K562 (cell line): ENCODE measurements at regions not wholly inside any gene's neighbourhood (a gene's known extent, or its start where the extent isn't known, plus 50 kb on each side); places are given as distances from the start of the nearest gene placed in this dataset.

Source experiments
- ATAC-seq: fragments of 200-7000 bp; cut with Tn5 transposase; 3 replicates; pipeline ENCODE4 v1.9.1; 2020; ENCODE audit warnings: moderate library complexity
- BruUV-seq: library from RNA; stranded (reverse); fragments of 400-500 nt; replicated peaks from 2 replicates; lab custom pipeline; 2021; lab: Mats Ljungman, UMichigan
- CTCF ChIA-PET: fragments of 300-600 bp; formaldehyde crosslinking; extraction: SDS; loops from one replicate; lab custom pipeline; 2021; ENCODE audit warnings: low intra/inter-chr PET ratio; lab: Yijun Ruan, JAX
- POLR2A ChIA-PET: fragments of 300-600, 350-650 bp; sonication (Branson Sonifier 250); formaldehyde crosslinking; extraction: SDS; loops from one replicate; lab custom pipeline; 2021; ENCODE audit warnings: antibody characterized with exemption, inconsistent platforms; lab: Yijun Ruan, JAX
- DNase-seq, 4 experiments: peaks; one replicate each; pipeline versions ENCODE4 v3.0.0 to v3.0.0-alpha.2; 2011 to 2018; ENCODE audit warnings: low spot score in 3 of 4, mixed read lengths in 3 of 4; ENCODE audit errors: extremely low read depth in 1 of 4
- FAIRE-seq: peaks from 2 replicates; lab custom pipeline; 2011; peaks lifted over from hg19 to GRCh38; lab: Jason Lieb, UNC
- H2AFZ ChIP-seq: 2 replicates; pipeline ENCODE4 v1.6.0; 2011; ENCODE audit warnings: low read depth, low read length, control low read depth, inconsistent platforms
- H3K27ac ChIP-seq: fragments of 200-600 bp; 3 replicates; pipeline ENCODE4 v1.8.0; 2011; ENCODE audit warnings: low read depth, mild to moderate bottlenecking, control low read depth, inconsistent platforms, low read length, moderate library complexity, mixed read lengths; ENCODE audit errors: extremely low read depth
- H3K27me3 ChIP-seq, 2 experiments: fragments of 300-600 bp in 1 of 2; 2 replicates in 1 of 2; 3 replicates in 1 of 2; pipeline versions ENCODE4 v1.6.0 to v1.8.0; 2011; ENCODE audit warnings: inconsistent platforms in 2 of 2, low read length in 2 of 2, mild to moderate bottlenecking in 1 of 2, mixed read lengths in 1 of 2, moderate library complexity in 1 of 2; ENCODE audit not compliant: control insufficient read depth in 2 of 2, insufficient read depth in 2 of 2
- H3K36me3 ChIP-seq: fragments of 300-600 bp; 3 replicates; pipeline ENCODE4 v1.8.0; 2011; ENCODE audit warnings: mild to moderate bottlenecking, low read length, inconsistent platforms; ENCODE audit not compliant: control insufficient read depth, insufficient read depth
- H3K4me1 ChIP-seq, 2 experiments: fragments of 200-600 bp in 1 of 2; replicated peaks in 1 of 2; 2 replicates in 1 of 2; 3 replicates in 1 of 2; pipeline versions ENCODE4 v1.5.1 to v1.8.0; 2011; ENCODE audit warnings: inconsistent platforms in 2 of 2, low read length in 2 of 2, mild to moderate bottlenecking in 1 of 2, mixed read lengths in 1 of 2, moderate library complexity in 1 of 2; ENCODE audit not compliant: control insufficient read depth in 2 of 2, insufficient read depth in 2 of 2
- H3K4me2 ChIP-seq: 2 replicates; pipeline ENCODE4 v1.6.1; 2011; ENCODE audit warnings: low read length, control low read depth, inconsistent platforms, mixed read lengths; ENCODE audit not compliant: insufficient read depth
- H3K4me3 ChIP-seq: fragments of 200-600 bp; sonication (generic), shearing (Covaris generic); 2 replicates; pipeline ENCODE4 v1.5.1; 2016; ENCODE audit warnings: control low read depth, inconsistent platforms
- H3K79me2 ChIP-seq: fragments of 200-600 bp; 3 replicates; pipeline ENCODE4 v1.8.0; 2011; ENCODE audit warnings: low read length, inconsistent platforms; ENCODE audit not compliant: control insufficient read depth, insufficient read depth
- H3K9ac ChIP-seq, 2 experiments: 2 replicates each; pipeline versions ENCODE4 v1.6.0 to v1.6.1; 2011; ENCODE audit warnings: low read depth in 2 of 2, low read length in 2 of 2, control low read depth in 1 of 2, inconsistent platforms in 1 of 2, mild to moderate bottlenecking in 1 of 2, mixed read lengths in 1 of 2; ENCODE audit not compliant: insufficient read depth in 1 of 2
- H3K9me1 ChIP-seq: one replicate; pipeline ENCODE4 v1.6.0; 2011; ENCODE audit warnings: inconsistent platforms, mild to moderate bottlenecking, low read length, moderate library complexity; ENCODE audit not compliant: control insufficient read depth, insufficient read depth
- H3K9me3 ChIP-seq: replicated peaks from 2 replicates; pipeline ENCODE4 v1.5.1; 2011; ENCODE audit warnings: low read depth, low read length, inconsistent platforms; ENCODE audit not compliant: control insufficient read depth, insufficient read depth
- H4K20me1 ChIP-seq: replicated peaks from 2 replicates; pipeline ENCODE4 v1.6.1; 2011; ENCODE audit warnings: low read length, inconsistent platforms, mixed read lengths; ENCODE audit not compliant: control insufficient read depth, insufficient read depth
- ATF6 ChIP-seq: sonication (generic); formaldehyde crosslinking; IDR thresholded peaks from 2 replicates; pipeline ENCODE4 v1.4.0; 2020; ENCODE audit warnings: mild to moderate bottlenecking, missing genetic modification reagents
- BDP1 ChIP-seq: IDR thresholded peaks from 3 replicates; pipeline ENCODE4 v1.6.1; 2011; ENCODE audit not compliant: insufficient read length, insufficient read depth
- CREB1 ChIP-seq, 2 experiments: sonication (generic) in 1 of 2; formaldehyde crosslinking in 1 of 2; IDR thresholded peaks; 2 replicates each; pipeline versions ENCODE4 v1.6.1 to v1.8.0; 2012 to 2022; ENCODE audit warnings: inconsistent platforms in 1 of 2, mild to moderate bottlenecking in 1 of 2, missing genetic modification reagents in 1 of 2, moderate library complexity in 1 of 2
- DMBX1 ChIP-seq: fragments of 250-450 bp; sonication (Bioruptor Pico); IDR thresholded peaks from 2 replicates; pipeline ENCODE4 v1.8.0; 2022; ENCODE audit warnings: inconsistent platforms, mild to moderate bottlenecking, moderate library complexity, borderline replicate concordance
- SMAD3 ChIP-seq: fragments of 450-650 bp; formaldehyde crosslinking; conservative IDR thresholded peaks from 2 replicates; pipeline ENCODE4 v1.4.0; 2020; ENCODE audit warnings: mild to moderate bottlenecking
- SRSF1 ChIP-seq: fragments of 200-400 bp; formaldehyde crosslinking; IDR thresholded peaks from 2 replicates; pipeline ENCODE4 v1.6.1; 2017; ENCODE audit warnings: mild to moderate bottlenecking, low read depth, low read length, moderate library complexity
- ZNF212 ChIP-seq: fragments of 450-650 bp; formaldehyde crosslinking; IDR thresholded peaks from 2 replicates; pipeline ENCODE4 v1.4.0; 2020; ENCODE audit warnings: mild to moderate bottlenecking
- ZNF263 ChIP-seq: sonication (generic); formaldehyde crosslinking; IDR thresholded peaks from 2 replicates; pipeline ENCODE4 v1.8.0; 2022; ENCODE audit warnings: mild to moderate bottlenecking, missing genetic modification reagents, borderline replicate concordance
- in situ Hi-C: fragments of 300-500 bp; cut with MboI; formaldehyde crosslinking; loops from 4 replicates; pipeline ENCODE4 v1.15.0; 2018; ENCODE audit warnings: inconsistent platforms, mixed read lengths
- intact Hi-C: fragments of 100-400 bp; cut with micrococcal nuclease; formaldehyde crosslinking; loops from 2 replicates; pipeline ENCODE4 v1.14.2; 2022
- TF ChIP-seq, protein P1 (sequence below), 2 experiments: fragments of 450-650 bp in 1 of 2; IDR thresholded peaks; 2 replicates each; pipeline ENCODE4 v1.6.1; 2011 to 2017; ENCODE audit warnings: low read depth in 2 of 2, antibody characterized with exemption in 1 of 2, borderline replicate concordance in 1 of 2, low read length in 1 of 2, mild to moderate bottlenecking in 1 of 2, mixed read lengths in 1 of 2; ENCODE audit not compliant: control insufficient read depth in 1 of 2
- TF ChIP-seq, protein P2 (sequence below): fragments of 250-450 bp; sonication (Bioruptor Pico); IDR thresholded peaks from 2 replicates; pipeline ENCODE4 v1.4.0; 2020

- TF ChIP-seq SMAD3 (CRISPR knock-in tag) (no peak), ZNF212 (CRISPR knock-in tag) (no peak), CREB1 (IDR thresholded peaks at IDR 0.05) (no peak), CREB1 (CRISPR knock-in tag; IDR thresholded peaks at IDR 0.05) (no peak), SRSF1 (no peak), ZNF263 (CRISPR knock-in tag) (no peak), ATF6 (no peak), DMBX1 (no peak), BDP1 (no peak)
- TF ChIP-seq, protein P1, sequence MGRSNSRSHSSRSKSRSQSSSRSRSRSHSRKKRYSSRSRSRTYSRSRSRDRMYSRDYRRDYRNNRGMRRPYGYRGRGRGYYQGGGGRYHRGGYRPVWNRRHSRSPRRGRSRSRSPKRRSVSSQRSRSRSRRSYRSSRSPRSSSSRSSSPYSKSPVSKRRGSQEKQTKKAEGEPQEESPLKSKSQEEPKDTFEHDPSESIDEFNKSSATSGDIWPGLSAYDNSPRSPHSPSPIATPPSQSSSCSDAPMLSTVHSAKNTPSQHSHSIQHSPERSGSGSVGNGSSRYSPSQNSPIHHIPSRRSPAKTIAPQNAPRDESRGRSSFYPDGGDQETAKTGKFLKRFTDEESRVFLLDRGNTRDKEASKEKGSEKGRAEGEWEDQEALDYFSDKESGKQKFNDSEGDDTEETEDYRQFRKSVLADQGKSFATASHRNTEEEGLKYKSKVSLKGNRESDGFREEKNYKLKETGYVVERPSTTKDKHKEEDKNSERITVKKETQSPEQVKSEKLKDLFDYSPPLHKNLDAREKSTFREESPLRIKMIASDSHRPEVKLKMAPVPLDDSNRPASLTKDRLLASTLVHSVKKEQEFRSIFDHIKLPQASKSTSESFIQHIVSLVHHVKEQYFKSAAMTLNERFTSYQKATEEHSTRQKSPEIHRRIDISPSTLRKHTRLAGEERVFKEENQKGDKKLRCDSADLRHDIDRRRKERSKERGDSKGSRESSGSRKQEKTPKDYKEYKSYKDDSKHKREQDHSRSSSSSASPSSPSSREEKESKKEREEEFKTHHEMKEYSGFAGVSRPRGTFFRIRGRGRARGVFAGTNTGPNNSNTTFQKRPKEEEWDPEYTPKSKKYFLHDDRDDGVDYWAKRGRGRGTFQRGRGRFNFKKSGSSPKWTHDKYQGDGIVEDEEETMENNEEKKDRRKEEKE (IDR thresholded peaks at IDR 0.05; ENCODE audit: borderline replicate concordance in 1 of 2, control insufficient read depth in 1 of 2, low read depth in 2 of 2, low read length in 1 of 2): no peak
- TF ChIP-seq, protein P2, sequence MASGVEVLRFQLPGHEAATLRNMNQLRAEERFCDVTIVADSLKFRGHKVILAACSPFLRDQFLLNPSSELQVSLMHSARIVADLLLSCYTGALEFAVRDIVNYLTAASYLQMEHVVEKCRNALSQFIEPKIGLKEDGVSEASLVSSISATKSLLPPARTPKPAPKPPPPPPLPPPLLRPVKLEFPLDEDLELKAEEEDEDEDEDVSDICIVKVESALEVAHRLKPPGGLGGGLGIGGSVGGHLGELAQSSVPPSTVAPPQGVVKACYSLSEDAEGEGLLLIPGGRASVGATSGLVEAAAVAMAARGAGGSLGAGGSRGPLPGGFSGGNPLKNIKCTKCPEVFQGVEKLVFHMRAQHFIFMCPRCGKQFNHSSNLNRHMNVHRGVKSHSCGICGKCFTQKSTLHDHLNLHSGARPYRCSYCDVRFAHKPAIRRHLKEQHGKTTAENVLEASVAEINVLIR (CRISPR knock-in tag): no peak
- TF ChIP-seq, all 486 proteins: peak for 0
- ATAC-seq (no peak), FAIRE-seq (no peak), DNase-seq (no peak)
- Histone ChIP-seq H3K9me3 (no peaks in the 10 kb centered on the region), H3K27ac (no peak overlapping the region), H3K79me2 (no peaks in the 10 kb centered on the region), H4K20me1 (no peaks in the 10 kb centered on the region), H2AFZ (no peak overlapping the region), H3K9ac (no peak overlapping the region), H3K4me3 (no peak overlapping the region), H3K4me2 (no peak overlapping the region), H3K9me1 (no peaks in the 10 kb centered on the region), H3K36me3 (no peaks in the 10 kb centered on the region), H3K4me1 (no peaks in the 10 kb centered on the region), H3K27me3 (no peaks in the 10 kb centered on the region)
- BruUV-seq: no TSS peak
- CTCF ChIA-PET: no interaction called here
- POLR2A ChIA-PET: no interaction called here
- in situ Hi-C loops: no loop called here
- intact Hi-C loops: no loop called here
Measured at GRCh38 chr2:234649951-234650350, 153.1 kb upstream of the ARL4C start.
